HepG2 (cell line): ENCODE measurements at regions not wholly inside any gene's neighbourhood (a gene's known extent, or its start where the extent isn't known, plus 50 kb on each side); places are given as distances from the start of the nearest gene placed in this dataset.

Experiments
- CENPT ChIP-seq: sonication (generic); formaldehyde crosslinking; IDR thresholded peaks from 2 replicates; pipeline ENCODE4 v1.8.0; 2022; ENCODE audit warnings: low read depth, mild to moderate bottlenecking, moderate library complexity, missing genetic modification reagents
- CREM ChIP-seq, 2 experiments: sonication (generic) in 1 of 2; formaldehyde crosslinking in 1 of 2; IDR thresholded peaks; 2 replicates each; pipeline versions ENCODE4 v1.4.0 to v1.6.1; 2016 to 2020; ENCODE audit warnings: antibody characterized with exemption in 1 of 2, mild to moderate bottlenecking in 1 of 2, missing genetic modification reagents in 1 of 2
- FOXA3 ChIP-seq: IDR thresholded peaks from 2 replicates; pipeline ENCODE4 v1.6.1; 2016; ENCODE audit warnings: missing genetic modification reagents, missing compliant biosample characterization
- HDAC6 ChIP-seq: fragments of 200-600 bp; sonication (generic); IDR thresholded peaks from 2 replicates; pipeline ENCODE4 v1.7.0; 2017; ENCODE audit warnings: mild to moderate bottlenecking, antibody characterized with exemption, low read length, low read depth
- HNRNPL ChIP-seq: fragments of 200-400 bp; formaldehyde crosslinking; IDR thresholded peaks from 2 replicates; pipeline ENCODE4 v1.6.1; 2017; ENCODE audit warnings: mild to moderate bottlenecking, low read depth, low read length
- MTERF4 ChIP-seq: sonication (generic); formaldehyde crosslinking; IDR thresholded peaks from 2 replicates; pipeline ENCODE4 v1.8.0; 2023; ENCODE audit warnings: mild to moderate bottlenecking, missing genetic modification reagents
- MYNN ChIP-seq: sonication (generic); formaldehyde crosslinking; IDR thresholded peaks from 2 replicates; pipeline ENCODE4 v1.4.0; 2020; ENCODE audit warnings: mild to moderate bottlenecking, low read depth, missing genetic modification reagents
- PBX2 ChIP-seq: IDR thresholded peaks from 2 replicates; pipeline ENCODE4 v1.6.1; 2016; ENCODE audit warnings: control low read depth
- POLR2AphosphoS2 ChIP-seq: IDR thresholded peaks from 2 replicates; pipeline ENCODE4 v1.6.1; 2011; ENCODE audit warnings: low read depth, low read length, improper control_type of control experiment
- RNF2 ChIP-seq: fragments of 450-650 bp; conservative IDR thresholded peaks from 2 replicates; pipeline ENCODE4 v1.6.1; 2016; ENCODE audit warnings: low read depth
- SNAPC2 ChIP-seq: sonication (generic); formaldehyde crosslinking; IDR thresholded peaks from 2 replicates; pipeline ENCODE4 v1.8.1; 2022; ENCODE audit warnings: mild to moderate bottlenecking, missing genetic modification reagents
- UBTF ChIP-seq: sonication (generic); formaldehyde crosslinking; IDR thresholded peaks from 2 replicates; pipeline ENCODE4 v1.4.0; 2020; ENCODE audit warnings: mild to moderate bottlenecking, missing genetic modification reagents
- ZBTB34 ChIP-seq: sonication (generic); formaldehyde crosslinking; IDR thresholded peaks from 2 replicates; pipeline ENCODE4 v1.8.0; 2022; ENCODE audit warnings: mild to moderate bottlenecking, missing genetic modification reagents
- ZFP41 ChIP-seq: sonication (generic); formaldehyde crosslinking; IDR thresholded peaks from 2 replicates; pipeline ENCODE4 v1.4.0; 2020; ENCODE audit warnings: mild to moderate bottlenecking, missing genetic modification reagents, borderline replicate concordance
- ZFP62 ChIP-seq: sonication (generic); formaldehyde crosslinking; IDR thresholded peaks from 2 replicates; pipeline ENCODE4 v1.4.0; 2020; ENCODE audit warnings: missing genetic modification reagents
- ZNF18 ChIP-seq: sonication (generic); formaldehyde crosslinking; IDR thresholded peaks from 2 replicates; pipeline ENCODE4 v1.8.0; 2022; ENCODE audit warnings: mild to moderate bottlenecking, missing genetic modification reagents; ENCODE audit not compliant: insufficient replicate concordance
- ZNF282 ChIP-seq: fragments of 450-650 bp; IDR thresholded peaks from 2 replicates; pipeline ENCODE4 v1.6.1; 2018; ENCODE audit not compliant: partially characterized antibody
- ZNF678 ChIP-seq: sonication (generic); formaldehyde crosslinking; IDR thresholded peaks from 2 replicates; pipeline ENCODE4 v1.4.0; 2020; ENCODE audit warnings: mild to moderate bottlenecking, missing genetic modification reagents
- ZNF740 ChIP-seq: sonication (generic); formaldehyde crosslinking; IDR thresholded peaks from 2 replicates; pipeline ENCODE4 v1.4.0; 2020; ENCODE audit warnings: missing genetic modification reagents

GRCh38 chr1:58898739-58899586, 115.1 kb upstream of the JUN start (continued):
- TF ChIP-seq UBTF (peak; percentile 71; the same call in 1 of the 2 replicates), MYNN (CRISPR knock-in tag) (no peak), ZNF18 (CRISPR knock-in tag) (peak; percentile 64), CREM (IDR thresholded peaks at IDR 0.05) (peak; percentile 76), CREM (CRISPR knock-in tag; IDR thresholded peaks at IDR 0.05) (no peak), MTERF4 (CRISPR knock-in tag) (no peak), RNF2 (no peak), ZFP62 (no peak), ZNF740 (CRISPR knock-in tag) (no peak), ZFP41 (CRISPR knock-in tag) (no peak), ZNF282 (no peak), PBX2 (CRISPR knock-in tag) (no peak), POLR2AphosphoS2 (no peak), HNRNPL (no peak), CENPT (CRISPR knock-in tag) (no peak), ZBTB34 (CRISPR knock-in tag) (no peak), FOXA3 (CRISPR knock-in tag) (peak; percentile 80), HDAC6 (no peak), SNAPC2 (CRISPR knock-in tag) (peak; percentile 56; the same call in 1 of the 2 replicates), ZNF678 (no peak)
